ENCODE measurements at regions not wholly inside any gene's neighbourhood (a gene's known extent, or its start where the extent isn't known, plus 50 kb on each side); places are given as distances from the start of the nearest gene placed in this dataset.
"Not testable (repeated sequence)": the region's sequence is repeated elsewhere in the genome, so short reads cannot be mapped to it uniquely, and the experiment has no call there.

DNA sequence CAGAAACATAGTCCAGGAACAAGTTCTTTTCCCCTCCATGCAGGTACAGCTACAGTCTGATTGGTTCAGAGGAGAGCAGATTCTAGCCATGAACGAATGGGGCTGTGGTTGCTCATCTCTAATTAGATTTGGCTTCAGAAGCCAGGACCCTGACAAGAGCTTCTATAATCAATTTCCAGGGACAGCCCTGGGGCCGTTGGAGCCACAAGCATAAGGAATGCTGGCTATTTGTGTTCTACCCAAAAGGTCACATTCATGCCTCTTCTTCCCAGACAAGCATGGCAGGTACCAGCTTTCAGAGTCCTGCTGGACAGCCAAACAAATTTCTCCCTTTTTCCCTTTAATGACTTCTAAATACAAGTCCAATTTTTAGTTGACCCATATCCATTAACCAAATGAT, 215.5 kb upstream of the LRTM1 start:
- Mint-ChIP-seq H3K36me3 (no peaks in the 10 kb centered on the region), H3K9me3 (no peaks in the 10 kb centered on the region), H3K4me3 (no peak overlapping the region), H3K27ac (no peak overlapping the region), H3K4me1 (ENCODE audit: unreplicated experiment) (peaks cover 7% of the 10 kb centered on the region), H3K27me3 (peaks cover 20% of the 10 kb centered on the region)
- TF ChIP-seq, protein P1, sequence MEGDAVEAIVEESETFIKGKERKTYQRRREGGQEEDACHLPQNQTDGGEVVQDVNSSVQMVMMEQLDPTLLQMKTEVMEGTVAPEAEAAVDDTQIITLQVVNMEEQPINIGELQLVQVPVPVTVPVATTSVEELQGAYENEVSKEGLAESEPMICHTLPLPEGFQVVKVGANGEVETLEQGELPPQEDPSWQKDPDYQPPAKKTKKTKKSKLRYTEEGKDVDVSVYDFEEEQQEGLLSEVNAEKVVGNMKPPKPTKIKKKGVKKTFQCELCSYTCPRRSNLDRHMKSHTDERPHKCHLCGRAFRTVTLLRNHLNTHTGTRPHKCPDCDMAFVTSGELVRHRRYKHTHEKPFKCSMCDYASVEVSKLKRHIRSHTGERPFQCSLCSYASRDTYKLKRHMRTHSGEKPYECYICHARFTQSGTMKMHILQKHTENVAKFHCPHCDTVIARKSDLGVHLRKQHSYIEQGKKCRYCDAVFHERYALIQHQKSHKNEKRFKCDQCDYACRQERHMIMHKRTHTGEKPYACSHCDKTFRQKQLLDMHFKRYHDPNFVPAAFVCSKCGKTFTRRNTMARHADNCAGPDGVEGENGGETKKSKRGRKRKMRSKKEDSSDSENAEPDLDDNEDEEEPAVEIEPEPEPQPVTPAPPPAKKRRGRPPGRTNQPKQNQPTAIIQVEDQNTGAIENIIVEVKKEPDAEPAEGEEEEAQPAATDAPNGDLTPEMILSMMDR (conservative IDR thresholded peaks at IDR 0.05), result no peak
- DNase-seq (ENCODE audit: extremely low spot score, unreplicated experiment), result no peak

DNA sequence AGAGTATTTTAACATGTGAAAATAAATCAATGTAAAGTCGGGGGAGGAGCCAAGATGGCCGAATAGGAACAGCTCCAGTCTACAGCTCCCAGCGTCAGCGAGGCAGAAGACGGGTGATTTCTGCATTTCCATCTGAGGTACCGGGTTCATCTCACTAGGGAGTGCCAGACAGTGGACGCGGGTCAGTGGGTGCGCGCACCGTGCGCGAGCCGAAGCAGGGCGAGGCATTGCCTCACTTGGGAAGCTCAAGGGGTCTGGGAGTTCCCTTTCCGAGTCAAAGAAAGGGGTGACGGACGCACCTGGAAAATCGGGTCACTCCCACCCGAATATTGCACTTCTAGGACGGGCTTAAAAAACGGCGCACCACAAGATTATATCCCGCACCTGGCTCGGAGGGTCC, 208.4 kb upstream of the LRTM1 start:
- not testable (repeated sequence) for H3K27me3 Mint-ChIP-seq; H3K4me3 Mint-ChIP-seq; H3K27ac Mint-ChIP-seq; DNase-seq (ENCODE audit: extremely low spot score, unreplicated experiment); H3K4me1 Mint-ChIP-seq (ENCODE audit: unreplicated experiment); H3K36me3 Mint-ChIP-seq; H3K9me3 Mint-ChIP-seq

DNA sequence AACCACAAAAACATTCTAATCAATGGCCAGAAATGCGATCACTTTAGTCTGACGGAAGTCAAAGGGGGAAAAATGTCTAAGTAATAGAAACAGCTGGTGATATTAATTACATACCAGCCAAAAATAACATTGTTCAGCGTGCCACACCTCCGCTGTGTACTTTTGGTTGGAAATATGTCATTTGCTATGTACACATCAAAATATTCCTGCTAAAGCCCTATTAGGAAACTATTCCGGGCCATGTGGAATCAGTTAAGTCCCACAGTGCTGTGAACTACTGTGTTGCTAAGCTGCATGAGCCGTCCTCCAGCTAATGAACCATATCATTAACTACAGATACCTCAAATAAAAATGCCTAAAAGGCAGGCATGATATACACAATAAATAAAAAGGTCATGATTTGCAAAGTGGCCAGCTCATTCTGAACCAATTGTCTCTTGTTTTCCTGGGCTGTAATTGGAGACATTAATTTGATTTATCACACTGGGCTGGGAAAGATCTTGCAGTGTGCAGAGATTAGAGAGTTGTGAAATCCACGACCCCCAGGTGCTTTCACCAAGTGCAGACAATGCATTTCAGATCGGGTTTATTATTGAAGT, 200.5 kb upstream of the LRTM1 start:
- Mint-ChIP-seq H3K27me3 (peaks cover 20% of the 10 kb centered on the region), H3K9me3 (no peaks in the 10 kb centered on the region), H3K36me3 (no peaks in the 10 kb centered on the region), H3K27ac (no peak overlapping the region), H3K4me1 (ENCODE audit: unreplicated experiment) (peaks cover 31% of the 10 kb centered on the region), H3K4me3 (peak overlapping the region; percentile 48)
- no peak for DNase-seq (ENCODE audit: extremely low spot score, unreplicated experiment)
- TF ChIP-seq, protein P1 (conservative IDR thresholded peaks at IDR 0.05), result no peak

DNA sequence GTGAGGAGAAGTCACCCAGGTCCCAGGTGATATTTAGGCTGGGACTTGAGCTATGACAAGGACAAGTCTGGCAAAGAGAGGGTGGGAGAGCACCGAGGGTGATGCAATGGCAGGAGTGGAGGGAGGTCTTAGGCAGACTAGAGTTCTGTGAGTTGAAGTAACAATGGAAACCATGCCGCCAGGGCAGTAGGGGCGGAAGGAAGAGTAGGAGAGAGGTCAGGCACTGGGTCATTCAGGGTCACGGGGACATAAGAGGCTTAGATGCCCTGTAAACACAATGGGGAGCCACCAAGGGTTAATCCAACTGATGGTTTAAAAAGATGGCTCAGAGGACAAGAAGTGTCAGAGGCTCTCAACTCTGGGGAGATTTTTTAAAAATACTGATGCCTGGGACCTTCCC, 199.7 kb upstream of the LRTM1 start:
- H3K4me1 Mint-ChIP-seq (ENCODE audit: unreplicated experiment), result peaks cover 31% of the 10 kb centered on the region
- no peaks in the 10 kb centered on the region for H3K9me3 Mint-ChIP-seq
- no peak for DNase-seq (ENCODE audit: extremely low spot score, unreplicated experiment)
- no peak overlapping the region for H3K27ac Mint-ChIP-seq
- H3K27me3 Mint-ChIP-seq, result peaks cover 23% of the 10 kb centered on the region
- TF ChIP-seq, protein P1 (conservative IDR thresholded peaks at IDR 0.05), result no peak
- H3K4me3 Mint-ChIP-seq, result peak overlapping the region; percentile 48
- H3K36me3 Mint-ChIP-seq, result no peaks in the 10 kb centered on the region

DNA sequence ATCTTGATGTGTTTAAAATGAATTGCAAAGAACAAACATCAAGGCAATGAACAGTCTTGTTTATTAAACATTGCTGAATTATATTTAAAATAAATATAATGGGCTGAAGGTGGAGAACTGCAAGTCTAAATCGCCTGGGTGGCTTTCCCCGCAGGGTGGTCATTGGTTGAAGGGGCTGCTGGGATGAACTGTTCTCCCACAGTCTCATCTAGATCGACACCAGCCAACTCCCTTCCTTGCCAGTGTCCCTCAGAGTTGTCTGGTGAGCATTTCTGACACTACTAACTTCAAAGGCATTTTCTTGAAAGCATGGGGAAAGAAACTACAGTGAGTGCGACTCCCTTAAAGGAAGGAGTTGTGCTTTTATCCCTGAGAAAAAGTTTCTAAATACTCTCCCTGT, 196.5 kb upstream of the LRTM1 start:
- H3K27ac Mint-ChIP-seq, result no peak overlapping the region
- no peak for DNase-seq (ENCODE audit: extremely low spot score, unreplicated experiment)
- H3K4me1 Mint-ChIP-seq (ENCODE audit: unreplicated experiment), result peaks cover 18% of the 10 kb centered on the region
- no peaks in the 10 kb centered on the region for H3K36me3 Mint-ChIP-seq
- TF ChIP-seq, protein P1 (conservative IDR thresholded peaks at IDR 0.05), result no peak
- H3K27me3 Mint-ChIP-seq, result peaks cover 31% of the 10 kb centered on the region
- H3K4me3 Mint-ChIP-seq, result no peak overlapping the region
- H3K9me3 Mint-ChIP-seq, result no peaks in the 10 kb centered on the region
